ENCODE measurements at regions not wholly inside any gene's neighbourhood (a gene's known extent, or its start where the extent isn't known, plus 50 kb on each side); places are given as distances from the start of the nearest gene placed in this dataset.

GRCh38 chr9:115169003-115169402 lies 51.0 kb upstream of the TNC start:
- Histone ChIP-seq H3K27me3 (ENCODE audit: insufficient read depth, low read length) (no peaks in the 10 kb centered on the region), H3K27ac (ENCODE audit: low read depth, low read length) (no peak overlapping the region), H3K4me3 (ENCODE audit: low read depth, low read length) (no peak overlapping the region), H2AFZ (ENCODE audit: low read length, unreplicated experiment) (no peak overlapping the region), H3K4me1 (ENCODE audit: control insufficient read depth, insufficient read depth, low read length, unreplicated experiment) (peaks cover 20% of the 10 kb centered on the region), H3K36me3 (ENCODE audit: insufficient read depth, low read length) (no peaks in the 10 kb centered on the region), H3K79me2 (ENCODE audit: control insufficient read depth, insufficient read depth, low read length, unreplicated experiment) (no peaks in the 10 kb centered on the region)

- Histone ChIP-seq H3K27ac (ENCODE audit: low read depth, low read length) (peak overlapping the region; percentile 28; the same call in 1 of the 2 replicates), H3K79me2 (ENCODE audit: control insufficient read depth, insufficient read depth, low read length, unreplicated experiment) (no peaks in the 10 kb centered on the region), H3K4me3 (ENCODE audit: low read depth, low read length) (no peak overlapping the region), H3K27me3 (ENCODE audit: insufficient read depth, low read length) (no peaks in the 10 kb centered on the region), H3K36me3 (ENCODE audit: insufficient read depth, low read length) (no peaks in the 10 kb centered on the region), H3K4me1 (ENCODE audit: control insufficient read depth, insufficient read depth, low read length, unreplicated experiment) (peaks cover 11% of the 10 kb centered on the region), H2AFZ (ENCODE audit: low read length, unreplicated experiment) (peak overlapping the region; percentile 45)
Measured at GRCh38 chr9:115170358-115171073, 52.6 kb upstream of the TNC start.

GRCh38 chr9:115171921-115172388 lies 54.0 kb upstream of the TNC start:
- H2AFZ ChIP-seq (ENCODE audit: low read length, unreplicated experiment) = no peak overlapping the region
- no peaks in the 10 kb centered on the region for H3K27me3 ChIP-seq (ENCODE audit: insufficient read depth, low read length)
- no peak overlapping the region for H3K4me3 ChIP-seq (ENCODE audit: low read depth, low read length)
- H3K4me1 ChIP-seq (ENCODE audit: control insufficient read depth, insufficient read depth, low read length, unreplicated experiment) = peaks cover 10% of the 10 kb centered on the region
- no peaks in the 10 kb centered on the region for H3K79me2 ChIP-seq (ENCODE audit: control insufficient read depth, insufficient read depth, low read length, unreplicated experiment)
- H3K36me3 ChIP-seq (ENCODE audit: insufficient read depth, low read length) = no peaks in the 10 kb centered on the region
- H3K27ac ChIP-seq (ENCODE audit: low read depth, low read length) = no peak overlapping the region

GRCh38 chr9:115182264-115182663 lies 64.3 kb upstream of the TNC start:
- Histone ChIP-seq H2AFZ (ENCODE audit: low read length, unreplicated experiment) (no peak overlapping the region), H3K4me3 (ENCODE audit: low read depth, low read length) (no peak overlapping the region), H3K36me3 (ENCODE audit: insufficient read depth, low read length) (no peaks in the 10 kb centered on the region), H3K27me3 (ENCODE audit: insufficient read depth, low read length) (no peaks in the 10 kb centered on the region), H3K27ac (ENCODE audit: low read depth, low read length) (no peak overlapping the region), H3K4me1 (ENCODE audit: control insufficient read depth, insufficient read depth, low read length, unreplicated experiment) (no peaks in the 10 kb centered on the region), H3K79me2 (ENCODE audit: control insufficient read depth, insufficient read depth, low read length, unreplicated experiment) (no peaks in the 10 kb centered on the region)

GRCh38 chr9:115183436-115183835 lies 65.5 kb upstream of the TNC start:
- Histone ChIP-seq H2AFZ (ENCODE audit: low read length, unreplicated experiment) (no peak overlapping the region), H3K27me3 (ENCODE audit: insufficient read depth, low read length) (no peaks in the 10 kb centered on the region), H3K4me1 (ENCODE audit: control insufficient read depth, insufficient read depth, low read length, unreplicated experiment) (no peaks in the 10 kb centered on the region), H3K79me2 (ENCODE audit: control insufficient read depth, insufficient read depth, low read length, unreplicated experiment) (no peaks in the 10 kb centered on the region), H3K36me3 (ENCODE audit: insufficient read depth, low read length) (no peaks in the 10 kb centered on the region), H3K4me3 (ENCODE audit: low read depth, low read length) (no peak overlapping the region), H3K27ac (ENCODE audit: low read depth, low read length) (no peak overlapping the region)

- Histone ChIP-seq H3K27ac (ENCODE audit: low read depth, low read length) (no peak overlapping the region), H3K27me3 (ENCODE audit: insufficient read depth, low read length) (no peaks in the 10 kb centered on the region), H2AFZ (ENCODE audit: low read length, unreplicated experiment) (no peak overlapping the region), H3K4me3 (ENCODE audit: low read depth, low read length) (no peak overlapping the region), H3K4me1 (ENCODE audit: control insufficient read depth, insufficient read depth, low read length, unreplicated experiment) (peaks cover 7% of the 10 kb centered on the region), H3K36me3 (ENCODE audit: insufficient read depth, low read length) (no peaks in the 10 kb centered on the region), H3K79me2 (ENCODE audit: control insufficient read depth, insufficient read depth, low read length, unreplicated experiment) (no peaks in the 10 kb centered on the region)
Measured at GRCh38 chr9:115189686-115190085, 71.7 kb upstream of the TNC start.

GRCh38 chr9:115191667-115192066 lies 73.7 kb upstream of the TNC start:
- Histone ChIP-seq H3K27ac (ENCODE audit: low read depth, low read length) (no peak overlapping the region), H3K27me3 (ENCODE audit: insufficient read depth, low read length) (no peaks in the 10 kb centered on the region), H3K4me1 (ENCODE audit: control insufficient read depth, insufficient read depth, low read length, unreplicated experiment) (peaks cover 7% of the 10 kb centered on the region), H3K36me3 (ENCODE audit: insufficient read depth, low read length) (no peaks in the 10 kb centered on the region), H2AFZ (ENCODE audit: low read length, unreplicated experiment) (no peak overlapping the region), H3K79me2 (ENCODE audit: control insufficient read depth, insufficient read depth, low read length, unreplicated experiment) (no peaks in the 10 kb centered on the region), H3K4me3 (ENCODE audit: low read depth, low read length) (no peak overlapping the region)

GRCh38 chr9:115192280-115192679 lies 74.3 kb upstream of the TNC start:
- H3K4me1 ChIP-seq (ENCODE audit: control insufficient read depth, insufficient read depth, low read length, unreplicated experiment) = peaks cover 7% of the 10 kb centered on the region
- no peak overlapping the region for H3K4me3 ChIP-seq (ENCODE audit: low read depth, low read length)
- H3K36me3 ChIP-seq (ENCODE audit: insufficient read depth, low read length) = no peaks in the 10 kb centered on the region
- H2AFZ ChIP-seq (ENCODE audit: low read length, unreplicated experiment) = no peak overlapping the region
- no peaks in the 10 kb centered on the region for H3K27me3 ChIP-seq (ENCODE audit: insufficient read depth, low read length)
- no peak overlapping the region for H3K27ac ChIP-seq (ENCODE audit: low read depth, low read length)
- H3K79me2 ChIP-seq (ENCODE audit: control insufficient read depth, insufficient read depth, low read length, unreplicated experiment) = no peaks in the 10 kb centered on the region

GRCh38 chr9:115192835-115193525 lies 75.0 kb upstream of the TNC start:
- Histone ChIP-seq H3K4me3 (ENCODE audit: low read depth, low read length) (no peak overlapping the region), H3K36me3 (ENCODE audit: insufficient read depth, low read length) (no peaks in the 10 kb centered on the region), H3K27ac (ENCODE audit: low read depth, low read length) (no peak overlapping the region), H3K27me3 (ENCODE audit: insufficient read depth, low read length) (no peaks in the 10 kb centered on the region), H2AFZ (ENCODE audit: low read length, unreplicated experiment) (no peak overlapping the region), H3K4me1 (ENCODE audit: control insufficient read depth, insufficient read depth, low read length, unreplicated experiment) (peaks cover 7% of the 10 kb centered on the region), H3K79me2 (ENCODE audit: control insufficient read depth, insufficient read depth, low read length, unreplicated experiment) (no peaks in the 10 kb centered on the region)

- H3K79me2 ChIP-seq (ENCODE audit: control insufficient read depth, insufficient read depth, low read length, unreplicated experiment) = no peaks in the 10 kb centered on the region
- H3K27me3 ChIP-seq (ENCODE audit: insufficient read depth, low read length) = no peaks in the 10 kb centered on the region
- peaks cover 7% of the 10 kb centered on the region for H3K4me1 ChIP-seq (ENCODE audit: control insufficient read depth, insufficient read depth, low read length, unreplicated experiment)
- no peak overlapping the region for H3K4me3 ChIP-seq (ENCODE audit: low read depth, low read length)
- no peaks in the 10 kb centered on the region for H3K36me3 ChIP-seq (ENCODE audit: insufficient read depth, low read length)
- H3K27ac ChIP-seq (ENCODE audit: low read depth, low read length) = no peak overlapping the region
- H2AFZ ChIP-seq (ENCODE audit: low read length, unreplicated experiment) = no peak overlapping the region
Measured at GRCh38 chr9:115193777-115194176, 75.8 kb upstream of the TNC start.

- Histone ChIP-seq H3K4me3 (ENCODE audit: low read depth, low read length) (no peak overlapping the region), H3K79me2 (ENCODE audit: control insufficient read depth, insufficient read depth, low read length, unreplicated experiment) (no peaks in the 10 kb centered on the region), H3K27me3 (ENCODE audit: insufficient read depth, low read length) (no peaks in the 10 kb centered on the region), H3K36me3 (ENCODE audit: insufficient read depth, low read length) (no peaks in the 10 kb centered on the region), H2AFZ (ENCODE audit: low read length, unreplicated experiment) (no peak overlapping the region), H3K4me1 (ENCODE audit: control insufficient read depth, insufficient read depth, low read length, unreplicated experiment) (peaks cover 7% of the 10 kb centered on the region), H3K27ac (ENCODE audit: low read depth, low read length) (no peak overlapping the region)
Measured at GRCh38 chr9:115194216-115194615, 76.3 kb upstream of the TNC start.
